Lower leg skin (tissue), 4 donors: ENCODE measurements at regions not wholly inside any gene's neighbourhood (a gene's known extent, or its start where the extent isn't known, plus 50 kb on each side); places are given as distances from the start of the nearest gene placed in this dataset.

Source experiments
- DNase-seq, 2 donors: peaks; one replicate each; pipeline ENCODE4 v3.0.0-alpha.2; 2019; ENCODE audit warnings: low spot score in 2 of 2
- H3K4me3 ChIP-seq: fragments of 200-600 bp; sonication (generic); 2 replicates; pipeline ENCODE4 v1.5.1; 2017; ENCODE audit warnings: mild to moderate bottlenecking, low read depth; ENCODE audit not compliant: poor library complexity, severe bottlenecking
- CTCF ChIP-seq, 3 donors: fragments of 450-650 bp; IDR thresholded peaks; one replicate each; pipeline ENCODE4 v1.5.1; 2016; ENCODE audit warnings: antibody characterized with exemption in 3 of 3, mild to moderate bottlenecking in 3 of 3, moderate library complexity in 2 of 3
- POLR2A ChIP-seq, 2 donors: fragments of 450-650 bp; IDR thresholded peaks; one replicate each; pipeline ENCODE4 v1.6.1; 2016 to 2017; ENCODE audit warnings: antibody characterized with exemption in 2 of 2, mild to moderate bottlenecking in 1 of 2, moderate library complexity in 1 of 2
- WGBS, 2 donors: methylation state at CpG; one replicate each; pipeline ENCODE4 v1.1.5; 2018; 5-methylcytosine and 5-hydroxymethylcytosine counted together
- intact Hi-C: fragments of 100-400 bp; cut with DNase I; formaldehyde crosslinking; loops from one replicate; pipeline ENCODE4 v1.15.0; 2023; ENCODE audit warnings: low total_unique reads

DNA sequence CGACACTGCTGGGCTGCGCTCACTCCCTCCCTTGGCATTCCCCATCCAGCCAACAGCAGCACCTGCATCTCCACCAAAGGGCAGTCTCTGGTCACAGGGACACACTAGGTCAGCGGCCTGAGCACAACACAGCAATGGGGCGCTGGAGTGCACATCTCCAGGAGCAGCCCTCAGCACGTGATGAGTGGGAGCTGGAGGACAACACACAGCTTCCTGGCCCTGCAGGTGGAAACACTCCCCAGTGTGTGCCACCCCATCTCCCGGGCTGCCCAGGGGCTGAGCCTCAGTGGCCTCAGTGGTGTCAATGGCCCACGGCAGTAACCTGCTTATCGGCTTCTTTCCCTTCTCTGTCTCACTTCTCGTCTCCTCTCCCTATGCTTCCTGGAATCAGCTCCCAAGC, 96.8 kb upstream of the VSTM2B start:
- no peak overlapping the region for H3K4me3 ChIP-seq
- TF ChIP-seq POLR2A (IDR thresholded peaks at IDR 0.05), result no peak
- no peak for TF ChIP-seq CTCF (IDR thresholded peaks at IDR 0.05)
- WGBS, 2 donors, result 65 to 86% methylated on average over 9 of the region's 9 CpGs
- DNase-seq, result no peak
- intact Hi-C loops, result no loop called here

DNA sequence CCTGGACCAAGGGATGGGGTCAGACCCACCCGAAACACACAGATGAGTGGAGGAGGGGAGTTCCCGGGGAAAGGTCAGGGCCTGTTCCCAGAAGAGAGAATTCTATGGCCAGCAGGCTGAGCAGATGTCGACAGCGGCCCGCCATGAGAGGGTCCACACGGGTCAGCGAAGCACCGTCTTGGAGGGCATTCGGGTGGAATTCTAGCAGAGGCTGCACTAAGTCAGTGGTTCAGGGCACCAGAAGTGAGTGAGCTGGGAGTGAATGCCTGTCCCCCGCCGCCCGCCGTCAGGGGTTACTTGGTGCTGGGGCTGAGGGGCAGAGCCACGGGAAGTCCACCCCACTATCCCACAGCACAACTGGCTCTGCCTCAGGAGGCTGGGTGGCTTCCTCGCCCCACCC, 96.2 kb upstream of the VSTM2B start:
- no peak for DNase-seq
- no peak overlapping the region for H3K4me3 ChIP-seq
- TF ChIP-seq CTCF (IDR thresholded peaks at IDR 0.05), result no peak
- no peak for TF ChIP-seq POLR2A (IDR thresholded peaks at IDR 0.05)
- WGBS, 2 donors, result 87 to 93% methylated on average over 14 to 15 of the region's 15 CpGs
- intact Hi-C loops, result no loop called here

DNA sequence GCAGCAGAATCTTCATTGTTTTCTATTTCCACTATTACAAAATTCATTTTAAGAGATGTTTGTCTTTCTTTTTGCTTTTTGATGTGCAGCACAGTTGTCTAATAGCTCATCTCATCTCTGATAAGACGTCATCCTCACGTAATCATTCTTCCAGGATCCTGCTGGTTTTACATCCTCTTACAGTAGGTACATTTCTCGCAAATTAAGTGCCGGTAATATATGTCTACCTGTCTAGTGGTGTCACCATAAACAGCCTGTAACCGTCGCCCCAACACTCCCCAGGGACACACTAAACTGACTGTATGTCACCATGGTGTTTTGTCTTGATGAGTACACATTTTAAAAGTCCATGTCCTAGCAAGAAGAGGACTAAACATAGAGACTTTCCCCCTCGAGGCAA, 94.5 kb upstream of the VSTM2B start:
- intact Hi-C loops, result no loop called here
- 56 to 75% methylated on average over 7 of the region's 7 CpGs for WGBS, 2 donors
- no peak overlapping the region for H3K4me3 ChIP-seq
- no peak for TF ChIP-seq CTCF (IDR thresholded peaks at IDR 0.05)
- no peak for TF ChIP-seq POLR2A (IDR thresholded peaks at IDR 0.05)
- DNase-seq, result no peak

DNA sequence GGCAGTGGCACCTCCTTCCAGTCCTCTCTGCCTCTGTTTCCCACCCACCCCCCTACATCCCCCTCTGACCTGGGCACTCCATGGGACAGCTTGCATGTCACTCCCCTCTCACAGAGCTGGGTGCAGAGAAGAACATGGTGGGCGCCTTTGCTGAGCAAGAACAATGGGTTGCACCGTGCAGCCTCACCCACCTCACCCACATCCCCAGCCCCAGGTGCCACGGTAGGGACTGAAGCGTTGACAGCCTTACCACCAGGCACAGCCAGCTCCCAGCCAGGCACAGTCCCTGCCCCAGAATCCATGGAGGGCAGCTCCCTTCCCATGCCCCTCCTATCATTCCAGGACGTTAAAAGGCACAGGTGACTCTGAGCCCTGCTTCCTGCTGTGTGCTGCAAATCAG, 93.1 kb upstream of the VSTM2B start:
- intact Hi-C loops, result no loop called here
- no peak for DNase-seq
- H3K4me3 ChIP-seq, result no peak overlapping the region
- WGBS, 2 donors, result 67 to 84% methylated on average over 5 of the region's 5 CpGs
- no peak for TF ChIP-seq POLR2A (IDR thresholded peaks at IDR 0.05)

DNA sequence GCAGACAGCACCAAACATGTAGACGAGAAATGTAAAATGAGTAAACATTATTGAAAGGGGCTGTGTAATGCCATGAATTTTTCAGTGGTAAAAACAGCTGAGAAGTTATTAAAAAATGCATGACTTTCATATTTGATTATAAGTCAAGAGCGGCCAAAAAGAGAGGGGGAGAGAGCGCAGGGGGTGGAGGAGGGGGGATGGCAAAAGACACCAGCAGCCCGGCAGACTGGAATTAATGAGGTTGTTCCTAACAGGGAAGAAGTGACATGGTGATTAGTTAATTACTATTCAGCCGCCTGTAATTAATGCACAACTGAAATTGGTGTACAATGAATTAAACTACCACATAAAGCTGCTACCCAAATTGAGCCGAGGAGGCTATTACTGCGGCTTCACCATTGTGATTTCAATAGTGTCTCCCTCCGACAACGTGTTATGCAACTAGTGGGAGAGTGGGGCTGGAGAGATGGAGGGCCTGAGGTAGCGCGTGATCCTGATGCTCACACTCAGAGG, 89.1 kb upstream of the VSTM2B start:
- WGBS, 2 donors, result 76 to 84% methylated on average over 11 of the region's 11 CpGs
- DNase-seq, result no peak
- TF ChIP-seq POLR2A (IDR thresholded peaks at IDR 0.05) (no peak), CTCF (IDR thresholded peaks at IDR 0.05) (no peak)
- no peak overlapping the region for H3K4me3 ChIP-seq
- intact Hi-C loops, result no loop called here

GRCh38 chr19:29439021-29439420, 86.8 kb upstream of the VSTM2B start:
- H3K4me3 ChIP-seq, result no peak overlapping the region
- intact Hi-C loops, result no loop called here
- TF ChIP-seq POLR2A (IDR thresholded peaks at IDR 0.05), result no peak
- no peak for TF ChIP-seq CTCF (IDR thresholded peaks at IDR 0.05)
- no peak for DNase-seq
